ENCODE measurements at regions not wholly inside any gene's neighbourhood (a gene's known extent, or its start where the extent isn't known, plus 50 kb on each side); places are given as distances from the start of the nearest gene placed in this dataset.

DNA sequence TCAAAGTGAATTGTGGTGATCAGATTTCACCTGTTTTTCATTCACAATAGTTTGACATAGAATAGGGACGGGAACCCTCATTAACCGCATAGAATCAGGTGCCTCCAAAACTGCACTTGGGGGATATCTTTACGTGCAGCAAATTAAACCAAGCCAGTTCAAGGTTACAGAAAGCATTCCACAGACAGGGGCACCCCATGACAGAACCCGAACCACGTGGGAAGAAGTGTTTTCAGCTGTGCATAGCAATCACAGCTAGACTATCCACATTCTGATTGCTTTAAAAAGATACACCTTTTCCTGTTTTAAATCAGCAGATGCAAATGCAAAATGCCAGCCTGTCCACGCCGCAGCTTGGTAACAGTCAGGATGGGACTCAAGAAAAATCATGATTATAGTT lies 205.8 kb downstream of the ANAPC1 start:
- TF ChIP-seq EP300 (IDR thresholded peaks at IDR 0.05): no peak
- TF ChIP-seq, protein P1, sequence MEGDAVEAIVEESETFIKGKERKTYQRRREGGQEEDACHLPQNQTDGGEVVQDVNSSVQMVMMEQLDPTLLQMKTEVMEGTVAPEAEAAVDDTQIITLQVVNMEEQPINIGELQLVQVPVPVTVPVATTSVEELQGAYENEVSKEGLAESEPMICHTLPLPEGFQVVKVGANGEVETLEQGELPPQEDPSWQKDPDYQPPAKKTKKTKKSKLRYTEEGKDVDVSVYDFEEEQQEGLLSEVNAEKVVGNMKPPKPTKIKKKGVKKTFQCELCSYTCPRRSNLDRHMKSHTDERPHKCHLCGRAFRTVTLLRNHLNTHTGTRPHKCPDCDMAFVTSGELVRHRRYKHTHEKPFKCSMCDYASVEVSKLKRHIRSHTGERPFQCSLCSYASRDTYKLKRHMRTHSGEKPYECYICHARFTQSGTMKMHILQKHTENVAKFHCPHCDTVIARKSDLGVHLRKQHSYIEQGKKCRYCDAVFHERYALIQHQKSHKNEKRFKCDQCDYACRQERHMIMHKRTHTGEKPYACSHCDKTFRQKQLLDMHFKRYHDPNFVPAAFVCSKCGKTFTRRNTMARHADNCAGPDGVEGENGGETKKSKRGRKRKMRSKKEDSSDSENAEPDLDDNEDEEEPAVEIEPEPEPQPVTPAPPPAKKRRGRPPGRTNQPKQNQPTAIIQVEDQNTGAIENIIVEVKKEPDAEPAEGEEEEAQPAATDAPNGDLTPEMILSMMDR (IDR thresholded peaks at IDR 0.05): no peak

Data from sigmoid colon (tissue), 4 donors.